SU-DHL-6 (cell line): ENCODE measurements at regions not wholly inside any gene's neighbourhood (a gene's known extent, or its start where the extent isn't known, plus 50 kb on each side); places are given as distances from the start of the nearest gene placed in this dataset.

Experiments
- H2AFZ ChIP-seq: fragments of 200-600 bp; sonication (generic); 2 replicates; pipeline ENCODE4 v1.6.1; 2014; ENCODE audit warnings: low read depth, mild to moderate bottlenecking, moderate library complexity, mixed read lengths, antibody characterized with exemption, low read length; ENCODE audit not compliant: severe bottlenecking
- H3F3A ChIP-seq: fragments of 200-600 bp; shearing (Covaris generic); 2 replicates; pipeline ENCODE4 v1.6.0; 2016; ENCODE audit warnings: antibody characterized with exemption, mild to moderate bottlenecking; ENCODE audit not compliant: insufficient read depth
- H3K27ac ChIP-seq: fragments of 200-600 bp; sonication (generic); 2 replicates; pipeline ENCODE4 v1.5.1; 2016; ENCODE audit warnings: low read depth, mild to moderate bottlenecking, low read length, moderate library complexity, mixed read lengths
- H3K27me3 ChIP-seq: fragments of 200-600 bp; sonication (generic), shearing (Covaris generic); 2 replicates; pipeline ENCODE4 v1.6.0; 2014; ENCODE audit warnings: mild to moderate bottlenecking, low read length
- H3K36me3 ChIP-seq: fragments of 200-600 bp; sonication (generic); 2 replicates; pipeline ENCODE4 v1.6.1; 2014; ENCODE audit warnings: mild to moderate bottlenecking, low read length, mixed read lengths
- H3K4me2 ChIP-seq: fragments of 300-600, 200-600 bp; shearing (Covaris generic), sonication (generic); 2 replicates; pipeline ENCODE4 v1.6.0; 2014; ENCODE audit warnings: low read length, low read depth, mild to moderate bottlenecking; ENCODE audit not compliant: poor library complexity, severe bottlenecking
- H3K4me3 ChIP-seq: fragments of 200-600 bp; sonication (generic); 2 replicates; pipeline ENCODE4 v1.5.1; 2014; ENCODE audit warnings: antibody characterized with exemption, low read length, mild to moderate bottlenecking, mixed read lengths; ENCODE audit not compliant: insufficient read depth, poor library complexity, severe bottlenecking
- H3K79me2 ChIP-seq: fragments of 200-600 bp; sonication (generic); 2 replicates; pipeline ENCODE4 v1.6.1; 2014; ENCODE audit warnings: mild to moderate bottlenecking, low read length, moderate library complexity; ENCODE audit not compliant: insufficient read depth
- H3K9ac ChIP-seq: fragments of 200-600 bp; sonication (generic); 2 replicates; pipeline ENCODE4 v1.7.0; 2014; ENCODE audit warnings: mild to moderate bottlenecking, low read length
- H3K9me2 ChIP-seq: fragments of 200-600 bp; sonication (generic); replicated peaks from 2 replicates; pipeline ENCODE4 v1.6.1; 2014; ENCODE audit warnings: low read length; ENCODE audit not compliant: insufficient read depth
- H3K9me3 ChIP-seq: fragments of 200-600 bp; sonication (generic); 2 replicates; pipeline ENCODE4 v1.6.1; 2014; ENCODE audit warnings: low read length, mixed read lengths; ENCODE audit not compliant: insufficient read depth
- H4K20me1 ChIP-seq: fragments of 200-600 bp; sonication (generic); 2 replicates; pipeline ENCODE4 v1.6.1; 2014; ENCODE audit warnings: low read depth, mild to moderate bottlenecking, antibody characterized with exemption, low read length, moderate library complexity, mixed read lengths
- EZH2phosphoT487 ChIP-seq: fragments of 200-600 bp; sonication (generic), shearing (Covaris generic); conservative IDR thresholded peaks from 2 replicates; pipeline ENCODE4 v1.6.1; 2018; ENCODE audit warnings: mild to moderate bottlenecking, antibody characterized with exemption, low read length, moderate library complexity, mixed read lengths
- TF ChIP-seq, protein P1 (sequence below): fragments of 200-600 bp; sonication (generic); IDR thresholded peaks from one replicate; pipeline ENCODE4 v1.5.1; 2017; ENCODE audit warnings: antibody characterized with exemption, mild to moderate bottlenecking, low read length, moderate library complexity; ENCODE audit not compliant: insufficient read depth, poor library complexity, severe bottlenecking

- no peak for TF ChIP-seq EZH2phosphoT487
- TF ChIP-seq, protein P1, sequence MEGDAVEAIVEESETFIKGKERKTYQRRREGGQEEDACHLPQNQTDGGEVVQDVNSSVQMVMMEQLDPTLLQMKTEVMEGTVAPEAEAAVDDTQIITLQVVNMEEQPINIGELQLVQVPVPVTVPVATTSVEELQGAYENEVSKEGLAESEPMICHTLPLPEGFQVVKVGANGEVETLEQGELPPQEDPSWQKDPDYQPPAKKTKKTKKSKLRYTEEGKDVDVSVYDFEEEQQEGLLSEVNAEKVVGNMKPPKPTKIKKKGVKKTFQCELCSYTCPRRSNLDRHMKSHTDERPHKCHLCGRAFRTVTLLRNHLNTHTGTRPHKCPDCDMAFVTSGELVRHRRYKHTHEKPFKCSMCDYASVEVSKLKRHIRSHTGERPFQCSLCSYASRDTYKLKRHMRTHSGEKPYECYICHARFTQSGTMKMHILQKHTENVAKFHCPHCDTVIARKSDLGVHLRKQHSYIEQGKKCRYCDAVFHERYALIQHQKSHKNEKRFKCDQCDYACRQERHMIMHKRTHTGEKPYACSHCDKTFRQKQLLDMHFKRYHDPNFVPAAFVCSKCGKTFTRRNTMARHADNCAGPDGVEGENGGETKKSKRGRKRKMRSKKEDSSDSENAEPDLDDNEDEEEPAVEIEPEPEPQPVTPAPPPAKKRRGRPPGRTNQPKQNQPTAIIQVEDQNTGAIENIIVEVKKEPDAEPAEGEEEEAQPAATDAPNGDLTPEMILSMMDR, result no peak
These were observed 99.6 kb downstream of the ODF2L start for GRCh38 chr1:86296305-86297205.

DNA sequence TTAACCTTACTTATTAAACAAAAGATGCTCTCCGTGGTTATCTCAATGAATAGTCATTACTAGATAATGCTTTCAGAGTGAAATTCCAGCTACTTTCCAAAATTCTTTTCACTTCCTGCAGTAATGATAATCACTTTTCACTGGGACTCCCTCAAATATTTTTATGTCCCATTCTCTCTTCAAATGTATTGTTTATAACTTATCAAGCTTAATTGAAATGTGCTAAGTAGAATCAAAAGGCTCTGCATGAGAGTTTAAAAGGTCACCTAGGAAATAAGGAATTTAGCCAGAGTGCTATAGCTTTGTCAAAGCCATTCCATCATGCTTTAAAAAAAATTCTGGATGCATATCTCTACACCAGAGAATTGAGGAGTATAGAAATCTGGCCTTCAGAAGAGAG lies 106.4 kb downstream of the ODF2L start:
- H3K27ac ChIP-seq, result no peak overlapping the region
- H3K4me2 ChIP-seq, result no peak overlapping the region
- H3K9me3 ChIP-seq, result no peaks in the 10 kb centered on the region
- no peaks in the 10 kb centered on the region for H4K20me1 ChIP-seq
- H3K36me3 ChIP-seq, result no peaks in the 10 kb centered on the region
- no peak overlapping the region for H3K4me3 ChIP-seq
- H3K9me2 ChIP-seq, result no peaks in the 10 kb centered on the region
- H3F3A ChIP-seq, result no peaks in the 10 kb centered on the region
- TF ChIP-seq, protein P1, result no peak
- TF ChIP-seq EZH2phosphoT487, result no peak
- H2AFZ ChIP-seq, result no peak overlapping the region
- H3K27me3 ChIP-seq, result no peaks in the 10 kb centered on the region
- H3K9ac ChIP-seq, result no peak overlapping the region
- H3K79me2 ChIP-seq, result no peaks in the 10 kb centered on the region

More at GRCh38 chr1:86296305-86297205, 99.6 kb downstream of the ODF2L start:
- H3K9me3 ChIP-seq, result no peaks in the 10 kb centered on the region
- no peaks in the 10 kb centered on the region for H3K27me3 ChIP-seq
- no peaks in the 10 kb centered on the region for H3K79me2 ChIP-seq
- no peaks in the 10 kb centered on the region for H3K36me3 ChIP-seq
- H3F3A ChIP-seq, result no peaks in the 10 kb centered on the region
- no peak overlapping the region for H3K27ac ChIP-seq
- H3K9ac ChIP-seq, result no peak overlapping the region
- H3K4me2 ChIP-seq, result no peak overlapping the region
- no peaks in the 10 kb centered on the region for H3K9me2 ChIP-seq
- no peaks in the 10 kb centered on the region for H4K20me1 ChIP-seq
- H3K4me3 ChIP-seq, result no peak overlapping the region
- no peak overlapping the region for H2AFZ ChIP-seq

GRCh38 chr1:86289161-86289560 lies 107.0 kb downstream of the ODF2L start:
- no peaks in the 10 kb centered on the region for H4K20me1 ChIP-seq
- H3K4me3 ChIP-seq, result no peak overlapping the region
- no peak overlapping the region for H3K4me2 ChIP-seq
- no peaks in the 10 kb centered on the region for H3K79me2 ChIP-seq
- H3K27ac ChIP-seq, result no peak overlapping the region
- no peak overlapping the region for H2AFZ ChIP-seq
- H3K9ac ChIP-seq, result no peak overlapping the region
- H3K9me3 ChIP-seq, result no peaks in the 10 kb centered on the region
- TF ChIP-seq EZH2phosphoT487, result no peak
- TF ChIP-seq, protein P1, result no peak
- no peaks in the 10 kb centered on the region for H3K9me2 ChIP-seq
- H3K36me3 ChIP-seq, result no peaks in the 10 kb centered on the region
- H3K27me3 ChIP-seq, result no peaks in the 10 kb centered on the region
- no peaks in the 10 kb centered on the region for H3F3A ChIP-seq
